ENCODE measurements at regions not wholly inside any gene's neighbourhood (a gene's known extent, or its start where the extent isn't known, plus 50 kb on each side); places are given as distances from the start of the nearest gene placed in this dataset.

DNA sequence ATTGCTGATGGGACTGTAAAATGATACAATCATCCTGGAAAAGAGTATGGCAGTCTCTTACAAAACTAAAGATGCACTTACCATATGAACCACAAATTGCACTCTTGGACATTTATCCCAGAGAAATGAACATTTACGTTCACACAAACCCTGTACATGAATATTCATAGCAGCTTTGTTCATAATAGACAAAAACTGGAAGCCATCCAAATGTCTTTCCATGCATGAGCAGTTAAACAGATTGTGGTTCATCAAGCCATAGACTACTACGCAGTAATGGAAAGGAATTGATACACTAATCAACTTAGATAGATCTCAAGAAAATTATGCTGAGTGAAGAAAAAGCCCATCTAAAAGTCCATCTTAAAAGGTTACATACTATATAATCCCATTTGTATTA, 156.1 kb upstream of the SLC39A10 start:
- no peak overlapping the region for H3K4me3 ChIP-seq
- H3K27me3 ChIP-seq (replicated peaks in 1 of 2; ENCODE audit: control insufficient read depth in 2 of 2, insufficient read depth in 2 of 2, low read length in 1 of 2): no peaks in the 10 kb centered on the region
- 42% methylated on average over 2 of the region's 2 CpGs for WGBS (ENCODE audit: insufficient coverage, insufficient replicate concordance, low lambda C conversion rate, missing lambda C conversion rate)
- TF ChIP-seq POU2F2 (IDR thresholded peaks at IDR 0.05; ENCODE audit: borderline replicate concordance, low read depth, low read length) (peak; percentile 75; the same call in 1 of the 3 replicates), BCL3 (IDR thresholded peaks at IDR 0.05; ENCODE audit: borderline replicate concordance, insufficient read depth, low read depth, low read length, poor library complexity, severe bottlenecking) (no peak), GABPA (IDR thresholded peaks at IDR 0.05; ENCODE audit: low read depth) (no peak), MTA2 (IDR thresholded peaks at IDR 0.05; ENCODE audit: low read depth) (peak; percentile 34; the same call in 1 of the 2 replicates), ZBTB11 (CRISPR knock-in tag; IDR thresholded peaks at IDR 0.05) (no peak)
- ChIA-PET CTCF (interaction anchor here (2.5 to 7.3 kb wide), 3 partner anchors 33 to 159 kb away, joined by 12 to 99 read pairs (median 72); no protein-coding TSS in a partner anchor), SMC1A (ENCODE audit: uncharacterized antibody, unreplicated experiment) (interaction anchor here (1.1 to 6.1 kb wide), 9 partner anchors 10 to 159 kb away, joined by 4 to 91 read pairs (median 7); no protein-coding TSS in a partner anchor), RAD21 (ENCODE audit: unreplicated experiment) (interaction anchor here (3.7 to 8.8 kb wide), 4 partner anchors 32 to 158 kb away, joined by 44 to 124 read pairs (median 46); partner anchors contain the start of gene SLC39A10), POLR2A (interaction anchor here (0.8 to 1.4 kb wide), 2 partner anchors 32 to 63 kb away, joined by 3 to 4 read pairs; no protein-coding TSS in a partner anchor)
- H3K27ac ChIP-seq (ENCODE audit: control insufficient read depth, insufficient read depth): no peak overlapping the region
- H4K20me1 ChIP-seq (ENCODE audit: control insufficient read depth, insufficient read depth): no peaks in the 10 kb centered on the region
- H3K9ac ChIP-seq (ENCODE audit: control insufficient read depth, insufficient read depth, low read length): no peak overlapping the region
- in situ Hi-C loops (cut with MboI) (no loop called here), intact Hi-C loops (cut with micrococcal nuclease; ENCODE audit: unreplicated experiment) (loop anchor here (5.0 to 10.0 kb wide), 2 partner anchors 434 to 566 kb away; partner anchors contain the start of gene DNAH7)
- no peak for DNase-seq (ENCODE audit: low read depth, low spot score)
- no peaks in the 10 kb centered on the region for H3K79me2 ChIP-seq (ENCODE audit: control insufficient read depth, insufficient read depth, low read length)
- peaks cover 3% of the 10 kb centered on the region; the same call in 1 of the 2 replicates for H3K4me1 ChIP-seq (ENCODE audit: control insufficient read depth, insufficient read depth, low read length)
- no peak overlapping the region for H3K4me2 ChIP-seq (ENCODE audit: control insufficient read depth, insufficient read depth)
- no TSS peak for BruUV-seq (replicated peaks)
- FAIRE-seq: no peak
- no peak for ATAC-seq
- no peaks in the 10 kb centered on the region for H3K9me3 ChIP-seq (replicated peaks; ENCODE audit: control insufficient read depth, insufficient read depth, low read length)
- no peaks in the 10 kb centered on the region for H3K36me3 ChIP-seq (ENCODE audit: control insufficient read depth in 2 of 2, insufficient read depth in 2 of 2, low read length in 1 of 2)
- no peak overlapping the region for H2AFZ ChIP-seq (ENCODE audit: control insufficient read depth, low read depth, low read length)

Data from GM12878 (cell line).